SK-N-SH treated with all-trans-retinoic acid at 6 μM for 48 hours (cell line): ENCODE measurements at regions not wholly inside any gene's neighbourhood (a gene's known extent, or its start where the extent isn't known, plus 50 kb on each side); places are given as distances from the start of the nearest gene placed in this dataset.

ENCODE experiments used
- ATAC-seq: fragments of 200-7000 bp; cut with Tn5 transposase; 3 replicates; pipeline ENCODE4 v1.9.1; 2020; ENCODE audit warnings: mild to moderate bottlenecking, moderate library complexity
- ARNTL ChIP-seq: fragments of 450-650 bp; formaldehyde crosslinking; IDR thresholded peaks from 2 replicates; pipeline ENCODE4 v1.5.0; 2020; ENCODE audit warnings: low read depth, mild to moderate bottlenecking, moderate library complexity, borderline replicate concordance
- BACH2 ChIP-seq: fragments of 250-450 bp; sonication (Bioruptor Pico); IDR thresholded peaks from 2 replicates; pipeline ENCODE4 v1.9.0; 2021; ENCODE audit warnings: mild to moderate bottlenecking, borderline replicate concordance
- ESRRG ChIP-seq: fragments of 250-450 bp; sonication (Bioruptor Pico); IDR thresholded peaks from 2 replicates; pipeline ENCODE4 v1.6.1; 2021; ENCODE audit warnings: mild to moderate bottlenecking
- GLIS3 ChIP-seq: fragments of 250-450 bp; sonication (Bioruptor Pico); IDR thresholded peaks from 2 replicates; pipeline ENCODE4 v1.5.0; 2020; ENCODE audit warnings: mild to moderate bottlenecking, moderate library complexity
- PPARA ChIP-seq: fragments of 250-450 bp; sonication (Bioruptor Pico); IDR thresholded peaks from 2 replicates; pipeline ENCODE4 v1.5.0; 2020; ENCODE audit warnings: mild to moderate bottlenecking, borderline replicate concordance
- RARB ChIP-seq: fragments of 250-450 bp; sonication (Bioruptor Pico); IDR thresholded peaks from 2 replicates; pipeline ENCODE4 v1.8.0; 2021; ENCODE audit warnings: mild to moderate bottlenecking, moderate library complexity
- SNAI2 ChIP-seq: fragments of 250-450 bp; sonication (Bioruptor Pico); IDR thresholded peaks from 2 replicates; pipeline ENCODE4 v1.5.0; 2020; ENCODE audit warnings: mild to moderate bottlenecking, moderate library complexity
- TCF4 ChIP-seq: fragments of 250-450 bp; sonication (Bioruptor Pico); IDR thresholded peaks from 2 replicates; pipeline ENCODE4 v1.8.0; 2021; ENCODE audit warnings: mild to moderate bottlenecking, moderate library complexity, borderline replicate concordance
- TOX ChIP-seq: fragments of 250-450 bp; sonication (Bioruptor Pico); IDR thresholded peaks from 2 replicates; pipeline ENCODE4 v1.8.0; 2021; ENCODE audit warnings: mild to moderate bottlenecking, moderate library complexity, borderline replicate concordance
- ZC3H10 ChIP-seq: fragments of 250-450 bp; sonication (Bioruptor Pico); IDR thresholded peaks from 2 replicates; pipeline ENCODE4 v1.5.1; 2021; ENCODE audit warnings: mild to moderate bottlenecking, moderate library complexity
- ZFP3 ChIP-seq: fragments of 250-450 bp; sonication (Bioruptor Pico); IDR thresholded peaks from 2 replicates; pipeline ENCODE4 v1.5.0; 2020; ENCODE audit warnings: mild to moderate bottlenecking, moderate library complexity
- ZFP30 ChIP-seq: fragments of 450-650 bp; formaldehyde crosslinking; IDR thresholded peaks from 2 replicates; pipeline ENCODE4 v1.5.0; 2022; ENCODE audit warnings: mild to moderate bottlenecking, moderate library complexity
- ZNF565 ChIP-seq: fragments of 450-650 bp; formaldehyde crosslinking; conservative IDR thresholded peaks from 2 replicates; pipeline ENCODE4 v1.5.0; 2020; ENCODE audit warnings: low read depth, mild to moderate bottlenecking, moderate library complexity
- ZNF70 ChIP-seq: fragments of 450-650 bp; formaldehyde crosslinking; IDR thresholded peaks from 2 replicates; pipeline ENCODE4 v1.5.0; 2020; ENCODE audit warnings: mild to moderate bottlenecking, moderate library complexity
- ZNF8 ChIP-seq: fragments of 450-650 bp; formaldehyde crosslinking; IDR thresholded peaks from 2 replicates; pipeline ENCODE4 v1.5.0; 2020; ENCODE audit warnings: mild to moderate bottlenecking, moderate library complexity
- TF ChIP-seq, protein P1 (sequence below): fragments of 250-450 bp; sonication (Bioruptor Pico); IDR thresholded peaks from 2 replicates; pipeline ENCODE4 v1.8.0; 2021; ENCODE audit warnings: low read depth, mild to moderate bottlenecking, moderate library complexity, borderline replicate concordance
- TF ChIP-seq, protein P2 (sequence below): fragments of 250-450 bp; sonication (Bioruptor Pico); IDR thresholded peaks from 2 replicates; pipeline ENCODE4 v1.5.1; 2021; ENCODE audit warnings: mild to moderate bottlenecking, moderate library complexity
- TF ChIP-seq, protein P3 (sequence below): fragments of 250-450 bp; sonication (Bioruptor Pico); IDR thresholded peaks from 2 replicates; pipeline ENCODE4 v1.5.0; 2020; ENCODE audit warnings: mild to moderate bottlenecking, moderate library complexity
- TF ChIP-seq, protein P4 (sequence below): fragments of 250-450 bp; sonication (Bioruptor Pico); IDR thresholded peaks from 2 replicates; pipeline ENCODE4 v1.8.0; 2020; ENCODE audit warnings: mild to moderate bottlenecking, moderate library complexity, borderline replicate concordance
- TF ChIP-seq, protein P5 (sequence below): fragments of 250-450 bp; sonication (Bioruptor Pico); IDR thresholded peaks from 2 replicates; pipeline ENCODE4 v1.5.1; 2020; ENCODE audit warnings: low read depth, mild to moderate bottlenecking, moderate library complexity

DNA sequence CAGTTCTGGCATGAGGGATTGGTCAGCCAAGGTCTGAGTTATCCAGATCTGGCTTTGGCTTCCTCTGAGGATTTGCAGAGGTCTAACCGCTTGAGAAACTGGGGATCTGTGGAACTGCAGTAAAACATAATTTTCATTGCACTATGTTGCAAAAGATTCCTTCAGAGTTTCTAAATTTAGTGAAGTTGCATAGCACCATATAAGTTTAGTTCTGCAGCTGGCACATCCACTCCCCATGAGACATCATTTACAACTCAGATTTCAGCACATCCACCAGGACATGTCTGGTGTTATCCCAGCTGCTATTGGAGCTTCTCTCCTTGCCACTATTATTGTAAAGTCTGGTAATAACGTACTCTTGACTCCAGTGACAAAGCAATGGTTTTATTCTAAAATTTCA lies 181.5 kb downstream of the CWF19L2 start:
- TF ChIP-seq, protein P1, sequence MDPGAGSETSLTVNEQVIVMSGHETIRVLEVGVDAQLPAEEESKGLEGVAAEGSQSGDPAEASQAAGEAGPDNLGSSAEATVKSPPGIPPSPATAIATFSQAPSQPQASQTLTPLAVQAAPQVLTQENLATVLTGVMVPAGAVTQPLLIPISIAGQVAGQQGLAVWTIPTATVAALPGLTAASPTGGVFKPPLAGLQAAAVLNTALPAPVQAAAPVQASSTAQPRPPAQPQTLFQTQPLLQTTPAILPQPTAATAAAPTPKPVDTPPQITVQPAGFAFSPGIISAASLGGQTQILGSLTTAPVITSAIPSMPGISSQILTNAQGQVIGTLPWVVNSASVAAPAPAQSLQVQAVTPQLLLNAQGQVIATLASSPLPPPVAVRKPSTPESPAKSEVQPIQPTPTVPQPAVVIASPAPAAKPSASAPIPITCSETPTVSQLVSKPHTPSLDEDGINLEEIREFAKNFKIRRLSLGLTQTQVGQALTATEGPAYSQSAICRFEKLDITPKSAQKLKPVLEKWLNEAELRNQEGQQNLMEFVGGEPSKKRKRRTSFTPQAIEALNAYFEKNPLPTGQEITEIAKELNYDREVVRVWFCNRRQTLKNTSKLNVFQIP (CRISPR knock-in tag): no peak
- TF ChIP-seq TCF4 (CRISPR knock-in tag) (no peak), GLIS3 (CRISPR knock-in tag) (no peak), ZFP30 (no peak), ZNF8 (CRISPR knock-in tag) (no peak), ZFP3 (CRISPR knock-in tag) (no peak), ZC3H10 (CRISPR knock-in tag) (no peak), BACH2 (CRISPR knock-in tag) (no peak), SNAI2 (CRISPR knock-in tag) (no peak), ARNTL (CRISPR knock-in tag) (no peak), PPARA (CRISPR knock-in tag) (no peak), TOX (CRISPR knock-in tag) (no peak), ZNF565 (CRISPR knock-in tag) (no peak), ESRRG (CRISPR knock-in tag) (no peak), RARB (no peak)
- TF ChIP-seq, protein P2, sequence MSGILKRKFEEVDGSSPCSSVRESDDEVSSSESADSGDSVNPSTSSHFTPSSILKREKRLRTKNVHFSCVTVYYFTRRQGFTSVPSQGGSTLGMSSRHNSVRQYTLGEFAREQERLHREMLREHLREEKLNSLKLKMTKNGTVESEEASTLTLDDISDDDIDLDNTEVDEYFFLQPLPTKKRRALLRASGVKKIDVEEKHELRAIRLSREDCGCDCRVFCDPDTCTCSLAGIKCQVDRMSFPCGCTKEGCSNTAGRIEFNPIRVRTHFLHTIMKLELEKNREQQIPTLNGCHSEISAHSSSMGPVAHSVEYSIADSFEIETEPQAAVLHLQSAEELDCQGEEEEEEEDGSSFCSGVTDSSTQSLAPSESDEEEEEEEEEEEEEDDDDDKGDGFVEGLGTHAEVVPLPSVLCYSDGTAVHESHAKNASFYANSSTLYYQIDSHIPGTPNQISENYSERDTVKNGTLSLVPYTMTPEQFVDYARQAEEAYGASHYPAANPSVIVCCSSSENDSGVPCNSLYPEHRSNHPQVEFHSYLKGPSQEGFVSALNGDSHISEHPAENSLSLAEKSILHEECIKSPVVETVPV (CRISPR knock-in tag): no peak
- TF ChIP-seq, protein P3, sequence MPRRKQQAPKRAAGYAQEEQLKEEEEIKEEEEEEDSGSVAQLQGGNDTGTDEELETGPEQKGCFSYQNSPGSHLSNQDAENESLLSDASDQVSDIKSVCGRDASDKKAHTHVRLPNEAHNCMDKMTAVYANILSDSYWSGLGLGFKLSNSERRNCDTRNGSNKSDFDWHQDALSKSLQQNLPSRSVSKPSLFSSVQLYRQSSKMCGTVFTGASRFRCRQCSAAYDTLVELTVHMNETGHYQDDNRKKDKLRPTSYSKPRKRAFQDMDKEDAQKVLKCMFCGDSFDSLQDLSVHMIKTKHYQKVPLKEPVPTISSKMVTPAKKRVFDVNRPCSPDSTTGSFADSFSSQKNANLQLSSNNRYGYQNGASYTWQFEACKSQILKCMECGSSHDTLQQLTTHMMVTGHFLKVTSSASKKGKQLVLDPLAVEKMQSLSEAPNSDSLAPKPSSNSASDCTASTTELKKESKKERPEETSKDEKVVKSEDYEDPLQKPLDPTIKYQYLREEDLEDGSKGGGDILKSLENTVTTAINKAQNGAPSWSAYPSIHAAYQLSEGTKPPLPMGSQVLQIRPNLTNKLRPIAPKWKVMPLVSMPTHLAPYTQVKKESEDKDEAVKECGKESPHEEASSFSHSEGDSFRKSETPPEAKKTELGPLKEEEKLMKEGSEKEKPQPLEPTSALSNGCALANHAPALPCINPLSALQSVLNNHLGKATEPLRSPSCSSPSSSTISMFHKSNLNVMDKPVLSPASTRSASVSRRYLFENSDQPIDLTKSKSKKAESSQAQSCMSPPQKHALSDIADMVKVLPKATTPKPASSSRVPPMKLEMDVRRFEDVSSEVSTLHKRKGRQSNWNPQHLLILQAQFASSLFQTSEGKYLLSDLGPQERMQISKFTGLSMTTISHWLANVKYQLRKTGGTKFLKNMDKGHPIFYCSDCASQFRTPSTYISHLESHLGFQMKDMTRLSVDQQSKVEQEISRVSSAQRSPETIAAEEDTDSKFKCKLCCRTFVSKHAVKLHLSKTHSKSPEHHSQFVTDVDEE: no peak
- TF ChIP-seq, protein P4, sequence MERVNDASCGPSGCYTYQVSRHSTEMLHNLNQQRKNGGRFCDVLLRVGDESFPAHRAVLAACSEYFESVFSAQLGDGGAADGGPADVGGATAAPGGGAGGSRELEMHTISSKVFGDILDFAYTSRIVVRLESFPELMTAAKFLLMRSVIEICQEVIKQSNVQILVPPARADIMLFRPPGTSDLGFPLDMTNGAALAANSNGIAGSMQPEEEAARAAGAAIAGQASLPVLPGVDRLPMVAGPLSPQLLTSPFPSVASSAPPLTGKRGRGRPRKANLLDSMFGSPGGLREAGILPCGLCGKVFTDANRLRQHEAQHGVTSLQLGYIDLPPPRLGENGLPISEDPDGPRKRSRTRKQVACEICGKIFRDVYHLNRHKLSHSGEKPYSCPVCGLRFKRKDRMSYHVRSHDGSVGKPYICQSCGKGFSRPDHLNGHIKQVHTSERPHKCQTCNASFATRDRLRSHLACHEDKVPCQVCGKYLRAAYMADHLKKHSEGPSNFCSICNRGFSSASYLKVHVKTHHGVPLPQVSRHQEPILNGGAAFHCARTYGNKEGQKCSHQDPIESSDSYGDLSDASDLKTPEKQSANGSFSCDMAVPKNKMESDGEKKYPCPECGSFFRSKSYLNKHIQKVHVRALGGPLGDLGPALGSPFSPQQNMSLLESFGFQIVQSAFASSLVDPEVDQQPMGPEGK (CRISPR knock-in tag): no peak
- no peak for ATAC-seq

DNA sequence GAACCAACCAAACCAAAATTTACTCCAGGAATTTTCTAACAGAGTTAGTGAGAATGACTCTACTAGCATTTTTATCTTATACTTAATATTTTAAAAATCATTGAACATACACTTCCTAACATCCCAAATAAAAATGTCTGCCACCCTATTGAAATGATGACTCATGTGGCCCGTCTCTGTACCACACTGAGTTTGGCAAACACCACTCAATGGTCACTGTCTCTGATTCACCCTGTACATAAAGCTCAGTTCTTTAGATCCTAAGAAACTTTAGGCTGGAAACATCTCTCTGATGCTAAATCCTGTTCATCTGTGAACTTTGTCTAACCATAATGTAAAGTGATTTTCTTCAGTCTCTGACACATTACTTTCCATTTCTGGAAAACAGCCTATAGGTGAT lies 182.0 kb downstream of the CWF19L2 start:
- no peak for ATAC-seq
- TF ChIP-seq ZNF565 (CRISPR knock-in tag): no peak
- TF ChIP-seq, protein P5, sequence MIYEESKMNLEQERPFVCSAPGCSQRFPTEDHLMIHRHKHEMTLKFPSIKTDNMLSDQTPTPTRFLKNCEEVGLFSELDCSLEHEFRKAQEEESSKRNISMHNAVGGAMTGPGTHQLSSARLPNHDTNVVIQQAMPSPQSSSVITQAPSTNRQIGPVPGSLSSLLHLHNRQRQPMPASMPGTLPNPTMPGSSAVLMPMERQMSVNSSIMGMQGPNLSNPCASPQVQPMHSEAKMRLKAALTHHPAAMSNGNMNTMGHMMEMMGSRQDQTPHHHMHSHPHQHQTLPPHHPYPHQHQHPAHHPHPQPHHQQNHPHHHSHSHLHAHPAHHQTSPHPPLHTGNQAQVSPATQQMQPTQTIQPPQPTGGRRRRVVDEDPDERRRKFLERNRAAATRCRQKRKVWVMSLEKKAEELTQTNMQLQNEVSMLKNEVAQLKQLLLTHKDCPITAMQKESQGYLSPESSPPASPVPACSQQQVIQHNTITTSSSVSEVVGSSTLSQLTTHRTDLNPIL: no peak
- TF ChIP-seq ARNTL (CRISPR knock-in tag): no peak
- TF ChIP-seq, protein P4 (CRISPR knock-in tag): no peak
- no peak for TF ChIP-seq ZNF70
- no peak for TF ChIP-seq RARB
- TF ChIP-seq, protein P2 (CRISPR knock-in tag): no peak
